ENCODE measurements at regions not wholly inside any gene's neighbourhood (a gene's known extent, or its start where the extent isn't known, plus 50 kb on each side); places are given as distances from the start of the nearest gene placed in this dataset.

DNA sequence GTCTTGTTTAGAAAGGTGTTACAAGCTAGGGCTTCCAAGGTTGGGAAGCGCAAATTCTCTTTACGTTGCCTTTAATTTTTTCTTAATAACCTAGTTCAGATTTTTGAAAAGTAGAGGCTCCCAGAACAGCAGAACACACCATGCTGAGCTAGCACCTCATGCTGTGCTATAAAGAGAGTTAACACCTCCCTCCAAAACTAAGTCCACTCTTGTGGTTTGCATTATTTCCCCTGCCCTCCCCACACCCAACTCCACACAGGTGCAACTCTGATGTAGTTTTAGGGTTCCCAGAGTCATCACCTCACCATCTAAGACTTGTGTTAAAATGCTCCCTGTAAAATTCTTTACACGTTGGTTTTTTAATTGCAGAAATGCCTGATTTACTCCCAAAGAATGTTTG lies 459.4 kb upstream of the JARID2 start:
- Histone ChIP-seq H3K27me3 (ENCODE audit: insufficient read depth) (no peaks in the 10 kb centered on the region), H3K4me1 (ENCODE audit: insufficient read depth) (peaks cover 41% of the 10 kb centered on the region), H3K9me2 (ENCODE audit: insufficient read depth) (no peaks in the 10 kb centered on the region), H3F3A (replicated peaks; ENCODE audit: low read depth) (peaks cover 10% of the 10 kb centered on the region; the same call in 1 of the 2 replicates), H2AFZ (no peak overlapping the region), H3K79me2 (replicated peaks; ENCODE audit: insufficient read depth) (no peaks in the 10 kb centered on the region), H3K36me3 (ENCODE audit: insufficient read depth) (no peaks in the 10 kb centered on the region), H3K4me2 (0 out of 2 replicates have a peak overlapping the region, but pooled peaks have one; percentile 12), H4K20me1 (replicated peaks; ENCODE audit: insufficient read depth) (no peaks in the 10 kb centered on the region), H3K4me3 (no peak overlapping the region), H3K27ac (ENCODE audit: low read depth) (peak overlapping the region; percentile 97)
- Mint-ChIP-seq H3K36me3 (ENCODE audit: low read depth) (peaks cover 8% of the 10 kb centered on the region), H3K27ac (0 out of 2 replicates have a peak overlapping the region, but pooled peaks have one; percentile 30), H3K27me3 (ENCODE audit: insufficient read depth, low read depth, poor library complexity) (peaks cover 19% of the 10 kb centered on the region), H3K9me3 (peaks cover 11% of the 10 kb centered on the region; the same call in 1 of the 3 replicates), H3K4me3 (no peak overlapping the region), H3K4me1 (peaks cover 74% of the 10 kb centered on the region)
- DNase-seq (ENCODE audit: low spot score), result no peak
- ATAC-seq, result no peak
- TF ChIP-seq, protein P1, sequence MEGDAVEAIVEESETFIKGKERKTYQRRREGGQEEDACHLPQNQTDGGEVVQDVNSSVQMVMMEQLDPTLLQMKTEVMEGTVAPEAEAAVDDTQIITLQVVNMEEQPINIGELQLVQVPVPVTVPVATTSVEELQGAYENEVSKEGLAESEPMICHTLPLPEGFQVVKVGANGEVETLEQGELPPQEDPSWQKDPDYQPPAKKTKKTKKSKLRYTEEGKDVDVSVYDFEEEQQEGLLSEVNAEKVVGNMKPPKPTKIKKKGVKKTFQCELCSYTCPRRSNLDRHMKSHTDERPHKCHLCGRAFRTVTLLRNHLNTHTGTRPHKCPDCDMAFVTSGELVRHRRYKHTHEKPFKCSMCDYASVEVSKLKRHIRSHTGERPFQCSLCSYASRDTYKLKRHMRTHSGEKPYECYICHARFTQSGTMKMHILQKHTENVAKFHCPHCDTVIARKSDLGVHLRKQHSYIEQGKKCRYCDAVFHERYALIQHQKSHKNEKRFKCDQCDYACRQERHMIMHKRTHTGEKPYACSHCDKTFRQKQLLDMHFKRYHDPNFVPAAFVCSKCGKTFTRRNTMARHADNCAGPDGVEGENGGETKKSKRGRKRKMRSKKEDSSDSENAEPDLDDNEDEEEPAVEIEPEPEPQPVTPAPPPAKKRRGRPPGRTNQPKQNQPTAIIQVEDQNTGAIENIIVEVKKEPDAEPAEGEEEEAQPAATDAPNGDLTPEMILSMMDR (conservative IDR thresholded peaks at IDR 0.05; ENCODE audit: low read depth in 2 of 2), result no peak
- TF ChIP-seq, protein P2, sequence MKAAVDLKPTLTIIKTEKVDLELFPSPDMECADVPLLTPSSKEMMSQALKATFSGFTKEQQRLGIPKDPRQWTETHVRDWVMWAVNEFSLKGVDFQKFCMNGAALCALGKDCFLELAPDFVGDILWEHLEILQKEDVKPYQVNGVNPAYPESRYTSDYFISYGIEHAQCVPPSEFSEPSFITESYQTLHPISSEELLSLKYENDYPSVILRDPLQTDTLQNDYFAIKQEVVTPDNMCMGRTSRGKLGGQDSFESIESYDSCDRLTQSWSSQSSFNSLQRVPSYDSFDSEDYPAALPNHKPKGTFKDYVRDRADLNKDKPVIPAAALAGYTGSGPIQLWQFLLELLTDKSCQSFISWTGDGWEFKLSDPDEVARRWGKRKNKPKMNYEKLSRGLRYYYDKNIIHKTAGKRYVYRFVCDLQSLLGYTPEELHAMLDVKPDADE (IDR thresholded peaks at IDR 0.05), result no peak

DNA sequence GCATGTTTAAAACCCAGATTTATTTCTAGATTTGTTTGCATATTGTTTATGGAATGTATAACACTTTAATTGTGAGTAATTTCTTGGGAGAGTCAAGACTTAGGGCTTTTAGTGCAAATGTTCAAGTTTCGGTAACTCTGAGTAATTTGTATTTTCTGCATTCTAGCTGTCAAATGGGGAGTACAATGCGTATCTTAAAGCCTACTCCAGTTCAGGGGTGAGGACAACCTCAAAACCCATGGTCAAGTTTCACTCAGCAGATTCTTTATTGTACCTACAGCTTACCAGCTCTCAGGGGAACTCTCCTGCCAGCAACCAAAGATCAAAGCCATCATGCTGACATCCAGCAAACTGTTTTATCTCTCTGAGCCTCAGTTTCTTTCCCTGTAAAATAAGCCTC lies 458.6 kb upstream of the JARID2 start:
- H3K36me3 ChIP-seq (ENCODE audit: insufficient read depth), result no peaks in the 10 kb centered on the region
- H3K27me3 ChIP-seq (ENCODE audit: insufficient read depth), result no peaks in the 10 kb centered on the region
- Mint-ChIP-seq H3K27ac (no peak overlapping the region), H3K27me3 (ENCODE audit: insufficient read depth, low read depth, poor library complexity) (peaks cover 19% of the 10 kb centered on the region), H3K9me3 (peaks cover 11% of the 10 kb centered on the region; the same call in 1 of the 3 replicates), H3K4me1 (peaks cover 70% of the 10 kb centered on the region), H3K4me3 (no peak overlapping the region), H3K36me3 (ENCODE audit: low read depth) (peaks cover 8% of the 10 kb centered on the region)
- no peaks in the 10 kb centered on the region for H3K79me2 ChIP-seq (replicated peaks; ENCODE audit: insufficient read depth)
- peaks cover 41% of the 10 kb centered on the region for H3K4me1 ChIP-seq (ENCODE audit: insufficient read depth)
- no peak overlapping the region for H3K4me2 ChIP-seq
- no peak overlapping the region for H3K27ac ChIP-seq (ENCODE audit: low read depth)
- peaks cover 10% of the 10 kb centered on the region; the same call in 1 of the 2 replicates for H3F3A ChIP-seq (replicated peaks; ENCODE audit: low read depth)
- no peak overlapping the region for H2AFZ ChIP-seq
- no peaks in the 10 kb centered on the region for H4K20me1 ChIP-seq (replicated peaks; ENCODE audit: insufficient read depth)
- H3K4me3 ChIP-seq, result no peak overlapping the region
- DNase-seq (ENCODE audit: low spot score), result no peak
- no peaks in the 10 kb centered on the region for H3K9me2 ChIP-seq (ENCODE audit: insufficient read depth)
- ATAC-seq, result no peak
- TF ChIP-seq, protein P2 (IDR thresholded peaks at IDR 0.05), result no peak
- no peak for TF ChIP-seq EZH2phosphoT487 (IDR thresholded peaks at IDR 0.05; ENCODE audit: unreplicated experiment)
- no peak for TF ChIP-seq EZH2 (IDR thresholded peaks at IDR 0.05; ENCODE audit: low read depth, unreplicated experiment)
- no peak for TF ChIP-seq JUNB (IDR thresholded peaks at IDR 0.05; ENCODE audit: unreplicated experiment)
- TF ChIP-seq, protein P3, sequence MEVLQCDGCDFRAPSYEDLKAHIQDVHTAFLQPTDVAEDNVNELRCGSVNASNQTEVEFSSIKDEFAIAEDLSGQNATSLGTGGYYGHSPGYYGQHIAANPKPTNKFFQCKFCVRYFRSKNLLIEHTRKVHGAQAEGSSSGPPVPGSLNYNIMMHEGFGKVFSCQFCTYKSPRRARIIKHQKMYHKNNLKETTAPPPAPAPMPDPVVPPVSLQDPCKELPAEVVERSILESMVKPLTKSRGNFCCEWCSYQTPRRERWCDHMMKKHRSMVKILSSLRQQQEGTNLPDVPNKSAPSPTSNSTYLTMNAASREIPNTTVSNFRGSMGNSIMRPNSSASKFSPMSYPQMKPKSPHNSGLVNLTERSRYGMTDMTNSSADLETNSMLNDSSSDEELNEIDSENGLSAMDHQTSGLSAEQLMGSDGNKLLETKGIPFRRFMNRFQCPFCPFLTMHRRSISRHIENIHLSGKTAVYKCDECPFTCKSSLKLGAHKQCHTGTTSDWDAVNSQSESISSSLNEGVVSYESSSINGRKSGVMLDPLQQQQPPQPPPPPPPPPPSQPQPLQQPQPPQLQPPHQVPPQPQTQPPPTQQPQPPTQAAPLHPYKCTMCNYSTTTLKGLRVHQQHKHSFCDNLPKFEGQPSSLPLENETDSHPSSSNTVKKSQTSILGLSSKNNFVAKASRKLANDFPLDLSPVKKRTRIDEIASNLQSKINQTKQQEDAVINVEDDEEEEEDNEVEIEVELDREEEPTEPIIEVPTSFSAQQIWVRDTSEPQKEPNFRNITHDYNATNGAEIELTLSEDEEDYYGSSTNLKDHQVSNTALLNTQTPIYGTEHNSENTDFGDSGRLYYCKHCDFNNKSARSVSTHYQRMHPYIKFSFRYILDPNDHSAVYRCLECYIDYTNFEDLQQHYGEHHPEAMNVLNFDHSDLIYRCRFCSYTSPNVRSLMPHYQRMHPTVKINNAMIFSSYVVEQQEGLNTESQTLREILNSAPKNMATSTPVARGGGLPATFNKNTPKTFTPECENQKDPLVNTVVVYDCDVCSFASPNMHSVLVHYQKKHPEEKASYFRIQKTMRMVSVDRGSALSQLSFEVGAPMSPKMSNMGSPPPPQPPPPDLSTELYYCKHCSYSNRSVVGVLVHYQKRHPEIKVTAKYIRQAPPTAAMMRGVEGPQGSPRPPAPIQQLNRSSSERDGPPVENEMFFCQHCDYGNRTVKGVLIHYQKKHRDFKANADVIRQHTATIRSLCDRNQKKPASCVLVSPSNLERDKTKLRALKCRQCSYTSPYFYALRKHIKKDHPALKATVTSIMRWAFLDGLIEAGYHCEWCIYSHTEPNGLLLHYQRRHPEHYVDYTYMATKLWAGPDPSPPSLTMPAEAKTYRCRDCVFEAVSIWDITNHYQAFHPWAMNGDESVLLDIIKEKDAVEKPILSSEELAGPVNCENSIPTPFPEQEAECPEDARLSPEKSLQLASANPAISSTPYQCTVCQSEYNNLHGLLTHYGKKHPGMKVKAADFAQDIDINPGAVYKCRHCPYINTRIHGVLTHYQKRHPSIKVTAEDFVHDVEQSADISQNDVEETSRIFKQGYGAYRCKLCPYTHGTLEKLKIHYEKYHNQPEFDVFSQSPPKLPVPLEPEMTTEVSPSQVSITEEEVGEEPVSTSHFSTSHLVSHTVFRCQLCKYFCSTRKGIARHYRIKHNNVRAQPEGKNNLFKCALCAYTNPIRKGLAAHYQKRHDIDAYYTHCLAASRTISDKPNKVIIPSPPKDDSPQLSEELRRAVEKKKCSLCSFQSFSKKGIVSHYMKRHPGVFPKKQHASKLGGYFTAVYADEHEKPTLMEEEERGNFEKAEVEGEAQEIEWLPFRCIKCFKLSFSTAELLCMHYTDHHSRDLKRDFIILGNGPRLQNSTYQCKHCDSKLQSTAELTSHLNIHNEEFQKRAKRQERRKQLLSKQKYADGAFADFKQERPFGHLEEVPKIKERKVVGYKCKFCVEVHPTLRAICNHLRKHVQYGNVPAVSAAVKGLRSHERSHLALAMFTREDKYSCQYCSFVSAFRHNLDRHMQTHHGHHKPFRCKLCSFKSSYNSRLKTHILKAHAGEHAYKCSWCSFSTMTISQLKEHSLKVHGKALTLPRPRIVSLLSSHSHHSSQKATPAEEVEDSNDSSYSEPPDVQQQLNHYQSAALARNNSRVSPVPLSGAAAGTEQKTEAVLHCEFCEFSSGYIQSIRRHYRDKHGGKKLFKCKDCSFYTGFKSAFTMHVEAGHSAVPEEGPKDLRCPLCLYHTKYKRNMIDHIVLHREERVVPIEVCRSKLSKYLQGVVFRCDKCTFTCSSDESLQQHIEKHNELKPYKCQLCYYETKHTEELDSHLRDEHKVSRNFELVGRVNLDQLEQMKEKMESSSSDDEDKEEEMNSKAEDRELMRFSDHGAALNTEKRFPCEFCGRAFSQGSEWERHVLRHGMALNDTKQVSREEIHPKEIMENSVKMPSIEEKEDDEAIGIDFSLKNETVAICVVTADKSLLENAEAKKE (CRISPR knock-in tag; IDR thresholded peaks at IDR 0.05), result no peak
- TF ChIP-seq NANOG (IDR thresholded peaks at IDR 0.05; ENCODE audit: borderline replicate concordance), result no peak
- no peak for TF ChIP-seq CREB1 (CRISPR knock-in tag; IDR thresholded peaks at IDR 0.05; ENCODE audit: low read depth)
- TF ChIP-seq, protein P1 (conservative IDR thresholded peaks at IDR 0.05; ENCODE audit: low read depth in 2 of 2), result no peak
